ENCODE measurements at regions not wholly inside any gene's neighbourhood (a gene's known extent, or its start where the extent isn't known, plus 50 kb on each side); places are given as distances from the start of the nearest gene placed in this dataset.

DNA sequence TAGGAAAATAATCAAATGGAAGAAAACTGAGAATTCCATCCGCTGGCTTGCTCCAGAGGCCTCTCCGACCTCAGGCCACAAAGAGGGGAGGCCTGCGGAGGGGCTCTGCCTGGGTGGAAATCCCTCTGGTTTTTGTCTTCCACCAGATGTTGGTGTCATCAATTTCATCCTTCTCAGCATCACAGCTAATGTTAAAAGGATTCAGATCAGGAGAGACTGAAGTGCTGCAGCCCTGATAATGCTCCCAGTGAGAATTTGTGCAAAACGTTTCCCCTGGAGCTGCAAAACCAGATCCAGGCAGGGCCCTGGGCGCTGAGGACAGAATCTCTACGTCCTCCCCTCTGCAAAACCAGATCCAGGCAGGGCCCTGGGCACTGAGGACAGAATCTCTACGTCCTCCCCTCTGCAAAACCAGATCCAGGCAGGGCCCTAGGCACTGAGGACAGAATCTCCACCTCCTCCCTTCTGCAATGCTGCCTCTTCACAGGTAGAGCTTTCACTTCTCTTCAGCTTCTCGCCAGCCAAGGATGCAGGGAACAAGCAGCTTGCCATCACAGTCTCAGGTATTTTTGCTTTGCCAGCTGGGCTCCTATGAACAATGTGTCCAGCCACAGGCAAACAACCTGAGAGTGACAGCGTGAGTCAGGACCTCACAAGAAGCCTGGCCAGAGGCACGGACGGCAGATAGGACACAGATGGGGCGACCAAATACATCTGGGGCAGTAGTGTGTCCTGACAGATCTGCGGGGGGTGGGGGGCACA lies 81.2 kb downstream of the TMEM18 start:
- H3K36me3 ChIP-seq (ENCODE audit: control insufficient read depth in 2 of 2, extremely low read depth in 1 of 2, insufficient read depth in 2 of 2, low read length in 2 of 2) = no peaks in the 10 kb centered on the region
- no peak overlapping the region for H3K27ac ChIP-seq (ENCODE audit: insufficient read depth, low read depth, low read length)
- dilution Hi-C loops (cut with MboI; ENCODE audit: extremely low pct_ligation_motif_present, low sequenced_read_pairs) (no loop called here), intact Hi-C loops (cut with micrococcal nuclease) (no loop called here)
- no peak overlapping the region for H3K9ac ChIP-seq (replicated peaks; ENCODE audit: extremely low read depth, insufficient read depth, low read length)
- no peak overlapping the region for H3K4me3 ChIP-seq (replicated peaks in 1 of 3; ENCODE audit: insufficient read depth in 1 of 3, low read depth in 1 of 3, low read length in 3 of 3)
- TF ChIP-seq, protein P1, sequence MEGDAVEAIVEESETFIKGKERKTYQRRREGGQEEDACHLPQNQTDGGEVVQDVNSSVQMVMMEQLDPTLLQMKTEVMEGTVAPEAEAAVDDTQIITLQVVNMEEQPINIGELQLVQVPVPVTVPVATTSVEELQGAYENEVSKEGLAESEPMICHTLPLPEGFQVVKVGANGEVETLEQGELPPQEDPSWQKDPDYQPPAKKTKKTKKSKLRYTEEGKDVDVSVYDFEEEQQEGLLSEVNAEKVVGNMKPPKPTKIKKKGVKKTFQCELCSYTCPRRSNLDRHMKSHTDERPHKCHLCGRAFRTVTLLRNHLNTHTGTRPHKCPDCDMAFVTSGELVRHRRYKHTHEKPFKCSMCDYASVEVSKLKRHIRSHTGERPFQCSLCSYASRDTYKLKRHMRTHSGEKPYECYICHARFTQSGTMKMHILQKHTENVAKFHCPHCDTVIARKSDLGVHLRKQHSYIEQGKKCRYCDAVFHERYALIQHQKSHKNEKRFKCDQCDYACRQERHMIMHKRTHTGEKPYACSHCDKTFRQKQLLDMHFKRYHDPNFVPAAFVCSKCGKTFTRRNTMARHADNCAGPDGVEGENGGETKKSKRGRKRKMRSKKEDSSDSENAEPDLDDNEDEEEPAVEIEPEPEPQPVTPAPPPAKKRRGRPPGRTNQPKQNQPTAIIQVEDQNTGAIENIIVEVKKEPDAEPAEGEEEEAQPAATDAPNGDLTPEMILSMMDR (IDR thresholded peaks at IDR 0.05; ENCODE audit: extremely low read depth in 1 of 2, insufficient read depth in 1 of 2, low read depth in 1 of 2, low read length in 2 of 2) = no peak
- TF ChIP-seq FOS (IDR thresholded peaks at IDR 0.05; ENCODE audit: borderline replicate concordance, insufficient read depth, low read length) (no peak), MYC (IDR thresholded peaks at IDR 0.05; ENCODE audit: low read depth, low read length) (no peak), POLR2A (IDR thresholded peaks at IDR 0.05; ENCODE audit: low read depth, low read length) (no peak), EZH2 (IDR thresholded peaks at IDR 0.05; ENCODE audit: borderline replicate concordance, low read depth, low read length, severe bottlenecking) (no peak), GATA2 (IDR thresholded peaks at IDR 0.05; ENCODE audit: insufficient read depth, insufficient read length, low read depth, low read length) (no peak), JUN (IDR thresholded peaks at IDR 0.05; ENCODE audit: borderline replicate concordance, insufficient read depth, insufficient read length, low read depth) (no peak), POLR2AphosphoS5 (IDR thresholded peaks at IDR 0.05; ENCODE audit: insufficient read depth, low read depth, low read length) (no peak)
- TF ChIP-seq, protein P2, sequence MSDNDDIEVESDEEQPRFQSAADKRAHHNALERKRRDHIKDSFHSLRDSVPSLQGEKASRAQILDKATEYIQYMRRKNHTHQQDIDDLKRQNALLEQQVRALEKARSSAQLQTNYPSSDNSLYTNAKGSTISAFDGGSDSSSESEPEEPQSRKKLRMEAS (IDR thresholded peaks at IDR 0.05; ENCODE audit: insufficient read depth, insufficient read length) = no peak
- no peak overlapping the region for H2AFZ ChIP-seq (ENCODE audit: low read depth, low read length)
- H3K79me2 ChIP-seq (ENCODE audit: control insufficient read depth, insufficient read depth, low read length) = no peaks in the 10 kb centered on the region
- H3K27me3 ChIP-seq (ENCODE audit: control insufficient read depth in 2 of 2, insufficient read depth in 2 of 2, low read length in 2 of 2) = no peaks in the 10 kb centered on the region
- no peaks in the 10 kb centered on the region for H3K4me1 ChIP-seq (ENCODE audit: control insufficient read depth, extremely low read depth, insufficient read depth, low read length)
- FAIRE-seq = no peak
- ChIA-PET CTCF (no interaction called here), POLR2A (no interaction called here)
- H3K9me3 ChIP-seq (replicated peaks; ENCODE audit: control insufficient read depth, insufficient read depth, low read length) = peaks cover 3% of the 10 kb centered on the region
- no peaks in the 10 kb centered on the region for H3K9me1 ChIP-seq (replicated peaks; ENCODE audit: control insufficient read depth, extremely low read depth, insufficient read depth, low read length)
- no TSS peak for BruUV-seq (replicated peaks)
- no peak overlapping the region for H3K4me2 ChIP-seq (ENCODE audit: insufficient read depth, low read length)
- no peaks in the 10 kb centered on the region for H4K20me1 ChIP-seq (replicated peaks; ENCODE audit: control insufficient read depth, extremely low read depth, insufficient read depth, low read length)
- DNase-seq (ENCODE audit: low read depth, low spot score) = no peak

Measured in endothelial cell of umbilical vein (primary cell).